ENCODE measurements at regions not wholly inside any gene's neighbourhood (a gene's known extent, or its start where the extent isn't known, plus 50 kb on each side); places are given as distances from the start of the nearest gene placed in this dataset.
"Not testable (repeated sequence)": the region's sequence is repeated elsewhere in the genome, so short reads cannot be mapped to it uniquely, and the experiment has no call there.

- H3K4me3 Mint-ChIP-seq (ENCODE audit: unreplicated experiment): no peak overlapping the region
- H3K4me1 Mint-ChIP-seq (ENCODE audit: low read depth, unreplicated experiment): no peaks in the 10 kb centered on the region
- no peak for DNase-seq
- H3K36me3 Mint-ChIP-seq (ENCODE audit: unreplicated experiment): no peaks in the 10 kb centered on the region
- H3K9me3 Mint-ChIP-seq (ENCODE audit: unreplicated experiment): peaks cover 2% of the 10 kb centered on the region
- TF ChIP-seq CTCF (IDR thresholded peaks at IDR 0.05; ENCODE audit: partially characterized antibody, unreplicated experiment): no peak
- no peak overlapping the region for H3K27ac Mint-ChIP-seq (ENCODE audit: unreplicated experiment)
- no peaks in the 10 kb centered on the region for H3K27me3 Mint-ChIP-seq (ENCODE audit: unreplicated experiment)
Observed at GRCh38 chr6:82786248-82786647, 279.4 kb downstream of the UBE3D start.

GRCh38 chr6:82795940-82796339 is 269.7 kb downstream of the UBE3D start:
- no peak for TF ChIP-seq CTCF (IDR thresholded peaks at IDR 0.05; ENCODE audit: partially characterized antibody, unreplicated experiment)
- no peaks in the 10 kb centered on the region for H3K27me3 Mint-ChIP-seq (ENCODE audit: unreplicated experiment)
- H3K27ac Mint-ChIP-seq (ENCODE audit: unreplicated experiment): no peak overlapping the region
- no peak overlapping the region for H3K4me3 Mint-ChIP-seq (ENCODE audit: unreplicated experiment)
- peaks cover 2% of the 10 kb centered on the region for H3K36me3 Mint-ChIP-seq (ENCODE audit: unreplicated experiment)
- DNase-seq: no peak
- H3K4me1 Mint-ChIP-seq (ENCODE audit: low read depth, unreplicated experiment): no peaks in the 10 kb centered on the region
- no peaks in the 10 kb centered on the region for H3K9me3 Mint-ChIP-seq (ENCODE audit: unreplicated experiment)

GRCh38 chr6:82801083-82801482 is 264.6 kb downstream of the UBE3D start:
- Mint-ChIP-seq H3K27me3 (ENCODE audit: unreplicated experiment) (peaks cover 2% of the 10 kb centered on the region), H3K9me3 (ENCODE audit: unreplicated experiment) (peaks cover 2% of the 10 kb centered on the region), H3K4me3 (ENCODE audit: unreplicated experiment) (no peak overlapping the region), H3K27ac (ENCODE audit: unreplicated experiment) (no peak overlapping the region), H3K36me3 (ENCODE audit: unreplicated experiment) (peaks cover 5% of the 10 kb centered on the region), H3K4me1 (ENCODE audit: low read depth, unreplicated experiment) (no peaks in the 10 kb centered on the region)
- DNase-seq: no peak
- no peak for TF ChIP-seq CTCF (IDR thresholded peaks at IDR 0.05; ENCODE audit: partially characterized antibody, unreplicated experiment)

GRCh38 chr6:82816243-82816642 is 249.4 kb downstream of the UBE3D start:
- not testable (repeated sequence) for H3K4me1 Mint-ChIP-seq (ENCODE audit: low read depth, unreplicated experiment); DNase-seq; H3K27me3 Mint-ChIP-seq (ENCODE audit: unreplicated experiment); H3K9me3 Mint-ChIP-seq (ENCODE audit: unreplicated experiment); H3K36me3 Mint-ChIP-seq (ENCODE audit: unreplicated experiment); H3K27ac Mint-ChIP-seq (ENCODE audit: unreplicated experiment); H3K4me3 Mint-ChIP-seq (ENCODE audit: unreplicated experiment)

- H3K36me3 Mint-ChIP-seq (ENCODE audit: unreplicated experiment): no peaks in the 10 kb centered on the region
- no peaks in the 10 kb centered on the region for H3K4me1 Mint-ChIP-seq (ENCODE audit: low read depth, unreplicated experiment)
- H3K4me3 Mint-ChIP-seq (ENCODE audit: unreplicated experiment): no peak overlapping the region
- no peaks in the 10 kb centered on the region for H3K27me3 Mint-ChIP-seq (ENCODE audit: unreplicated experiment)
- no peak for TF ChIP-seq CTCF (IDR thresholded peaks at IDR 0.05; ENCODE audit: partially characterized antibody, unreplicated experiment)
- H3K9me3 Mint-ChIP-seq (ENCODE audit: unreplicated experiment): peaks cover 3% of the 10 kb centered on the region
- H3K27ac Mint-ChIP-seq (ENCODE audit: unreplicated experiment): no peak overlapping the region
- no peak for DNase-seq
Observed at GRCh38 chr6:82818727-82819126, 246.9 kb downstream of the UBE3D start.

- Mint-ChIP-seq H3K9me3 (ENCODE audit: unreplicated experiment) (no peaks in the 10 kb centered on the region), H3K27ac (ENCODE audit: unreplicated experiment) (no peak overlapping the region), H3K4me3 (ENCODE audit: unreplicated experiment) (no peak overlapping the region), H3K4me1 (ENCODE audit: low read depth, unreplicated experiment) (no peaks in the 10 kb centered on the region), H3K27me3 (ENCODE audit: unreplicated experiment) (no peaks in the 10 kb centered on the region), H3K36me3 (ENCODE audit: unreplicated experiment) (no peaks in the 10 kb centered on the region)
- DNase-seq: no peak
- no peak for TF ChIP-seq CTCF (IDR thresholded peaks at IDR 0.05; ENCODE audit: partially characterized antibody, unreplicated experiment)
Observed at GRCh38 chr6:82823361-82823760, 242.3 kb downstream of the UBE3D start.
